PFSK-1 (cell line): ENCODE measurements at regions not wholly inside any gene's neighbourhood (a gene's known extent, or its start where the extent isn't known, plus 50 kb on each side); places are given as distances from the start of the nearest gene placed in this dataset.

ENCODE experiments used
- FOXP2 ChIP-seq: optimal IDR thresholded peaks from 2 replicates; pipeline ENCODE3; 2011; ENCODE audit warnings: borderline replicate concordance, control low read depth, inconsistent platforms; ENCODE audit not compliant: insufficient read depth; ENCODE audit errors: extremely low read length, extremely low read depth
- POLR2AphosphoS5 ChIP-seq: IDR thresholded peaks from 2 replicates; pipeline ENCODE4 v1.6.1; 2012; ENCODE audit warnings: low read depth, mild to moderate bottlenecking, control low read depth, low read length, moderate library complexity
- SIN3A ChIP-seq: IDR thresholded peaks from 2 replicates; pipeline ENCODE4 v1.6.1; 2012; ENCODE audit warnings: mild to moderate bottlenecking, low read length, moderate library complexity, borderline replicate concordance; ENCODE audit not compliant: insufficient read depth
- TAF1 ChIP-seq: IDR thresholded peaks from 2 replicates; pipeline ENCODE4 v1.6.1; 2012; ENCODE audit warnings: low read length, control low read depth, borderline replicate concordance; ENCODE audit not compliant: insufficient read depth
- TF ChIP-seq, protein P1 (sequence below), 2 experiments: IDR thresholded peaks; 2 replicates each; pipeline versions ENCODE4 v1.6.1 to v1.8.0; 2011 to 2012; ENCODE audit warnings: low read depth in 2 of 2, low read length in 2 of 2, control low read depth in 1 of 2, inconsistent platforms in 1 of 2, mild to moderate bottlenecking in 1 of 2, moderate library complexity in 1 of 2; ENCODE audit not compliant: insufficient read depth in 1 of 2

DNA sequence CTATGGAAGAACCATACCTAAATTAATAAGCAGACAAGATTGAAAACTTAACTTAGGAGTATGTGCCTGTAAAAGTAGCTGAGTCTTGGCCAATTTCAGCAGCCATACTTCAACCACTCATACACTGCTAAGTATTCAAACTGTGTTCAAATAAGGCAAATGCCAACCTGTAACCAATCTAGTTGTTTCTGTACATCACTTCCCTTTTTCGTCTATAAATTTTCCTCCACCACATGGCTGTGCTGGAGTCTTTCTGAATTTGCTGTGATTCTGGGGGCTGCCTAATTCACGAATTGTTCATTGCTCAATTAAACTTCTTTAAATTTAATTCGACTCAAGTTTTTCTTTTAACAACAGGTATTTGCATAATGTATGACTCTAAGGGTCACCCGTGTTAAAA is 184.4 kb downstream of the PLK2 start:
- TF ChIP-seq, protein P1, sequence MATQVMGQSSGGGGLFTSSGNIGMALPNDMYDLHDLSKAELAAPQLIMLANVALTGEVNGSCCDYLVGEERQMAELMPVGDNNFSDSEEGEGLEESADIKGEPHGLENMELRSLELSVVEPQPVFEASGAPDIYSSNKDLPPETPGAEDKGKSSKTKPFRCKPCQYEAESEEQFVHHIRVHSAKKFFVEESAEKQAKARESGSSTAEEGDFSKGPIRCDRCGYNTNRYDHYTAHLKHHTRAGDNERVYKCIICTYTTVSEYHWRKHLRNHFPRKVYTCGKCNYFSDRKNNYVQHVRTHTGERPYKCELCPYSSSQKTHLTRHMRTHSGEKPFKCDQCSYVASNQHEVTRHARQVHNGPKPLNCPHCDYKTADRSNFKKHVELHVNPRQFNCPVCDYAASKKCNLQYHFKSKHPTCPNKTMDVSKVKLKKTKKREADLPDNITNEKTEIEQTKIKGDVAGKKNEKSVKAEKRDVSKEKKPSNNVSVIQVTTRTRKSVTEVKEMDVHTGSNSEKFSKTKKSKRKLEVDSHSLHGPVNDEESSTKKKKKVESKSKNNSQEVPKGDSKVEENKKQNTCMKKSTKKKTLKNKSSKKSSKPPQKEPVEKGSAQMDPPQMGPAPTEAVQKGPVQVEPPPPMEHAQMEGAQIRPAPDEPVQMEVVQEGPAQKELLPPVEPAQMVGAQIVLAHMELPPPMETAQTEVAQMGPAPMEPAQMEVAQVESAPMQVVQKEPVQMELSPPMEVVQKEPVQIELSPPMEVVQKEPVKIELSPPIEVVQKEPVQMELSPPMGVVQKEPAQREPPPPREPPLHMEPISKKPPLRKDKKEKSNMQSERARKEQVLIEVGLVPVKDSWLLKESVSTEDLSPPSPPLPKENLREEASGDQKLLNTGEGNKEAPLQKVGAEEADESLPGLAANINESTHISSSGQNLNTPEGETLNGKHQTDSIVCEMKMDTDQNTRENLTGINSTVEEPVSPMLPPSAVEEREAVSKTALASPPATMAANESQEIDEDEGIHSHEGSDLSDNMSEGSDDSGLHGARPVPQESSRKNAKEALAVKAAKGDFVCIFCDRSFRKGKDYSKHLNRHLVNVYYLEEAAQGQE (IDR thresholded peaks at IDR 0.05; ENCODE audit: insufficient read depth in 1 of 2, low read depth in 2 of 2, low read length in 2 of 2) = no peak
- no peak for TF ChIP-seq SIN3A
- no peak for TF ChIP-seq POLR2AphosphoS5
- TF ChIP-seq FOXP2 = no peak
- TF ChIP-seq TAF1 = no peak
